ENCODE measurements at regions not wholly inside any gene's neighbourhood (a gene's known extent, or its start where the extent isn't known, plus 50 kb on each side); places are given as distances from the start of the nearest gene placed in this dataset.

GRCh38 chr3:94709249-94709902 lies 646.5 kb downstream of the NSUN3 start:
- TF ChIP-seq POLR2A (IDR thresholded peaks at IDR 0.05) (no peak), CTCF (IDR thresholded peaks at IDR 0.05) (no peak)

Measured in body of pancreas (tissue), 4 donors.